ENCODE measurements at regions not wholly inside any gene's neighbourhood (a gene's known extent, or its start where the extent isn't known, plus 50 kb on each side); places are given as distances from the start of the nearest gene placed in this dataset.
"Not testable (repeated sequence)": the region's sequence is repeated elsewhere in the genome, so short reads cannot be mapped to it uniquely, and the experiment has no call there.

GRCh38 chr7:64425436-64425835, 111.7 kb downstream of the ZNF736 start:
- DNase-seq (ENCODE audit: low spot score); CTCF ChIA-PET; H3K27me3 Mint-ChIP-seq (ENCODE audit: low read depth); H3K4me3 Mint-ChIP-seq; H3K27ac Mint-ChIP-seq; H3K4me1 Mint-ChIP-seq; ATAC-seq; POLR2A ChIA-PET: not testable (repeated sequence)
- H3K9me3 Mint-ChIP-seq = peaks cover 75% of the 10 kb centered on the region
- peaks cover 62% of the 10 kb centered on the region for H3K36me3 Mint-ChIP-seq

- ChIA-PET CTCF (no interaction called here), POLR2A (no interaction called here)
- no peak overlapping the region for H3K4me3 Mint-ChIP-seq
These were observed 93.4 kb downstream of the ZNF736 start for GRCh38 chr7:64407148-64407547.

More at GRCh38 chr7:64407148-64407547, 93.4 kb downstream of the ZNF736 start:
- TF ChIP-seq NR1H2 (CRISPR knock-in tag; IDR thresholded peaks at IDR 0.05) = no peak
- TF ChIP-seq PRDM15 (CRISPR knock-in tag; IDR thresholded peaks at IDR 0.05) = no peak
- TF ChIP-seq FOXP1 (CRISPR knock-in tag; IDR thresholded peaks at IDR 0.05; ENCODE audit: borderline replicate concordance) = no peak
- TF ChIP-seq FOXJ3 (CRISPR knock-in tag; IDR thresholded peaks at IDR 0.05; ENCODE audit: borderline replicate concordance) = no peak
- TF ChIP-seq MXD4 (CRISPR knock-in tag; IDR thresholded peaks at IDR 0.05; ENCODE audit: borderline replicate concordance) = no peak
- no peak for TF ChIP-seq ZNF671 (CRISPR knock-in tag; IDR thresholded peaks at IDR 0.05)
- no peak for TF ChIP-seq ETV6 (CRISPR knock-in tag; IDR thresholded peaks at IDR 0.05)
- TF ChIP-seq ZNF263 (CRISPR knock-in tag; IDR thresholded peaks at IDR 0.05; ENCODE audit: low read depth) = no peak
- no peak for TF ChIP-seq ESRRA (CRISPR knock-in tag; IDR thresholded peaks at IDR 0.05; ENCODE audit: borderline replicate concordance)
- TF ChIP-seq MYBL2 (CRISPR knock-in tag; IDR thresholded peaks at IDR 0.05) = no peak
- no peak for TF ChIP-seq TP53 (CRISPR knock-in tag; IDR thresholded peaks at IDR 0.05)
- Mint-ChIP-seq H3K27me3 (ENCODE audit: low read depth) (no peaks in the 10 kb centered on the region; the same call in 1 of the 2 replicates), H3K4me1 (no peaks in the 10 kb centered on the region), H3K36me3 (peaks cover 73% of the 10 kb centered on the region), H3K9me3 (peaks cover 67% of the 10 kb centered on the region), H3K27ac (no peak overlapping the region)
- ATAC-seq (no peak), DNase-seq (ENCODE audit: low spot score) (no peak)

All from WTC11 (cell line).